Cerebellar cortex (tissue), 1 donor: ENCODE measurements at regions not wholly inside any gene's neighbourhood (a gene's known extent, or its start where the extent isn't known, plus 50 kb on each side); places are given as distances from the start of the nearest gene placed in this dataset.

Experiments
- DNase-seq: peaks from one replicate; pipeline ENCODE4 v3.0.0-alpha.2; 2015; ENCODE audit warnings: low spot score

GRCh38 chr6:126091466-126091865 is 105.1 kb downstream of the TRMT11 start:
- DNase-seq = no peak

GRCh38 chr6:126093108-126093507 is 106.8 kb downstream of the TRMT11 start:
- no peak for DNase-seq

- no peak for DNase-seq
These were observed 108.1 kb downstream of the TRMT11 start for GRCh38 chr6:126094411-126094810.

- no peak for DNase-seq
These were observed 114.0 kb downstream of the TRMT11 start for GRCh38 chr6:126100386-126100785.

DNA sequence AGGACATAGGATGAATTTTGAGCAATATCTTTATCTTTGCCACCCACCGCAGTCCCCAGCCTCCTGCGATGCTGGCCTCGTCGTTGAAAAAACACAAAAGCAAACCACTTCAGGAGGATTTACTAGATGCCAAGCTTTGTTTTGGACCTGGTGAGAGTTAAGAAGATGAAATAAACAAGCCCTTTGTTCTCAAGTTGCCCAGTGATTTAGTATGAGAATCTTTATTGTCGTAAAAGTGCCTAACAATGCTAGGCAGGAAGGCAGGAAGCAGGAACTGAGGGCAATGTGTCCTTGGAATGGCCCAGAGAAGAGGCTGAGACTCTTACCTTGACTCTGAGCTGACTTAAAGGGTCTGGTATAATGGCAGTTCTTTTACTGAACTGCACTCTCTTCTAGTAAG is 116.0 kb downstream of the TRMT11 start:
- no peak for DNase-seq

- DNase-seq = no peak
These were observed 117.7 kb downstream of the TRMT11 start for GRCh38 chr6:126103993-126104392.

- DNase-seq = no peak
These were observed 121.3 kb downstream of the TRMT11 start for GRCh38 chr6:126107475-126108166.

GRCh38 chr6:126110512-126111270 is 124.4 kb downstream of the TRMT11 start:
- DNase-seq = no peak

DNA sequence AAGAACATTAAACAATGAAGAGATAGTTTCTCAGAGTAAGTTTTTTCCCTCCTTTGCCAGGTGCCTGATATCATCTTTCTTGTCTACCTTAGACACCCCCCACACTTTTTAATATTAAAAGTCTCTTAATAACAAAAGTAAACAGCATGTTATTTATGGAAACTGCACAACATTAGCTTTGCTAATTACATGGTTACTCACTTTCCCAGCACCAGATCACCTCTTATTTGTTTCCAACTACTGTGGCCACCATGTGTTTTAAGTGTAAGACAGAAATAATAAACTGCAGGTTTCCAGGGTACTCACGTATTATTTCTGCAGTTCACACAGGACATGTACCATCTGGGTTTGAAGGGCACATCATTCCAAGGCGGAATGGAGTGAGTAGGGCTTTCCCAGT is 125.0 kb downstream of the TRMT11 start:
- no peak for DNase-seq

GRCh38 chr6:126112171-126112632 is 125.9 kb downstream of the TRMT11 start:
- DNase-seq = peak; percentile 9

DNA sequence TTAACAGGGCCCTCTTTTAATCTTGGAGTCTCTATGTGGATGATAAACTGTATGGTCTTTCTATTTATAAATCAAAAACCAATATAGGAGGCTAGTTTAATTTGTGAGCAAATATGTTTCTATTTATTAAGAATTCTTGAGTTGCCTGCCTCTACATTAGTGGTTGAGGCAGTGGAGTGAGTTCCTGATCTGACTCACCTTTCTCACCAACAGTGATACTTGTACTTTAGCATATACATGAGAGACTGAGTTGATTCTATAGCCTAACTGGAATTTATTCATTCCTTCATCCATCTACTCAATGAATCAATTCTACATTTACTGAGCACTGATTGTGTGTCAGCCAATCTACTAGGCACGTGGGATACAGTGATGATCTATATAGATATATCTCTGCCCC is 126.9 kb downstream of the TRMT11 start:
- no peak for DNase-seq

- no peak for DNase-seq
These were observed 130.9 kb downstream of the TRMT11 start for GRCh38 chr6:126117251-126117650.

GRCh38 chr6:126118058-126118755 is 131.9 kb downstream of the TRMT11 start:
- no peak for DNase-seq

DNA sequence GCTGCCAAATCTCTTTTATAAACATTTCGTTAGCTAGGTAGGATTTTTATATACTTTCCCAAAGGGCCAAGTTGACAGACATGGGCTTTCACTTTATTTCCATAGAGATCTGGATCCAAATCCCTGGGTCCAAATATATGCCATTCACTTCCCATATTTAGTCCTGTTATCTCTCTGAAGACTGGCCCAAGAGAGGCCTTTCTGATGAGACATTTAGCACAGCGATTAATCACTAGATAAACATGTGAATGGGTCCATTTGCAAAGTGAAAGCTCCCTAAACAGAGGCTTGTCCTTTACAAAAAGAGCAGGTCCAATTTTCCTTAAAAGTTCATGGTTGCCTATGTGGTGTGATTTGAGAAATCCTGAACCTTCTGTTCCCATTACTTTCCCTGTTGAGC is 132.6 kb downstream of the TRMT11 start:
- no peak for DNase-seq

GRCh38 chr6:126123226-126123625 is 136.9 kb downstream of the TRMT11 start:
- no peak for DNase-seq

DNA sequence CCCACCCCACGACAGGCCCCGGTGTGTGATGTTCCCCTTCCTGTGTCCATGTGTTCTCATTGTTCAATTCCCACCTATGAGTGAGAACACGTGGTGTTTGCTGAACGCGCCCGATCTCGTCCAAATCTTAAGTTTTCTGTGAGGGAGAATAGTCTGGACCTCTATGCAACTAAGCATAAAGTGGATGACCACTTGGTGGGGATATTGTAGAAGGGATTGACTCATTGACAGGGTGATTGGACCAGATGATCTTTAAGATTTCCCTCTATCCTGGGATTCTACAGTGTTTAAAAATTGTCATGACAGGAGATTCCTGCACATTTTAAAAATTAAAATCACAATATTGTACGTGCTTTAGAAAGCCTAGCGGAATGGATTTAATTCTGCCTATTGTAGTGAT is 141.3 kb downstream of the TRMT11 start:
- DNase-seq = no peak

DNA sequence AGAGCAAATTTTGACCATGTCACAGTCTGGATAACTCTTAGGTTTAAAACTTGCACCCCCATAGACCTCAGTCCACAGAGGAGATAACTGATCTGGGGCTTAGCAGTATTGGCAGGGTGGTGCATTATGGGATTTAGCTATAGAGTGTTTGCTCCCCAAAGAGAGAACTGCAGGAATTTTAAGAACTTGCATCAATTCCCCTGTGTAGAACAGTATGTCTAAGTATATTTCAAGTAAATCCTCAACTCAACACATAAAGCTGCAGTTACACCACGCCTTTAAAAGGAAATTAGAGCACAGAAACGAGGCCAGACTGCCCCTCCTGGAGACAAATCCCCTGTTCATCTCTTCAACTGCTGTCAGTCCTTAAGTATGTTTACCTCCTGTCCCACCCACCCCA is 144.9 kb downstream of the TRMT11 start:
- no peak for DNase-seq

GRCh38 chr6:126133984-126134383 is 147.6 kb downstream of the TRMT11 start:
- no peak for DNase-seq

DNA sequence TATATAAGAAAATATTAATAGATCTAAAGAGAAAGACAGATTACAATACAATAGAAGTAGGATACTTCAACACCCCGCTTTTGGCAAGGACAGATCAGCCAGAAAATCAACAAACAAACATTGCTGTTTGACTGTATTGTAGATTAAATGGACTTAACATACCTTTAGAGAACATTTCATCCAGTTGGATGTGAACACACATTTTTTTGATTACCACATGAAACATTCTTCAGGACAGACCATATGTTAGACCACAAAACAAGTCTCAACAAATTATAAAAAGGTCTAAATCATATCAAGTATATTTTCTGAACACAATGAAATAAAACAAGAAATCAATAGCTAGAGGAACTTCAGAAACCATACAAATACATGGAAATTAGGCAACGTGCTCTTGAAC is 148.2 kb downstream of the TRMT11 start:
- DNase-seq = no peak

DNA sequence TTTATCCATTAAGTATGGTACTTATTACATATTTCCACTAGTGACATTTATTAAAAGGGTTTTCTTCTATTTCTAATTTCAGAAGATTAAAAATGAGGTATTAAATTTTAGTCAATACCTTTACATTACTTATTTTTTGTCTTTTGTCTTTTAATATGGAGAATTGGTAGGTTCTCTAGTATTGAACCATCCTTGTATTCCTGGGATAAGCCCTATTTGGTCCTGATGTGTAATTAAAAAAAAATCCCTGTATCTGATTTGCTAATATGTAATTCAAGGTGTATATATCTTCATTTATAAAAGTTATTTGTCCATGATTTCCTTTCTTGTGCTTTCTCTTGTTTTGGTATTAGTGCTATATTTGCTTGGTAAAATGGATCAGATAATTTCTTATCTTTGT is 153.7 kb downstream of the TRMT11 start:
- DNase-seq = no peak

- DNase-seq = peak; percentile 5
These were observed 157.5 kb downstream of the TRMT11 start for GRCh38 chr6:126143761-126144251.

DNA sequence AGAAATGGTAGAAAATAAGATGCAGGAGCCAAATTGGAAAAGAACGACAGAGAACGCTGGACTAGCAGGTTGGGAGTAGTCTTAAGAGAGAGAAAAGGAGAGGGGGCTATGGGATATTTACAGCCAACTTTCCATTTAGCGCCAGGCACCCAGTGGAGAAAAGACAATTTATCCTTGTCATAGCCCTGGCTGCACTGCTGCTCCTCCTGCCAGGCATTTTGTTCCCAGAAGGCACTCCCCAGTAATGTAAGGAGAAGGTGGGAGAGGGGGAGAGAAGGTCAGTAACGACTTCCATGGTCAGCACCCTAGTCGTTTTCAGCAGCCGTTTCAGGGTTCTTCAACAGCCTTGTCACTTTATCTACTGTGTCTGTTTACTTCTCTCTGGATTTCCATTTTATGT is 159.0 kb downstream of the TRMT11 start:
- no peak for DNase-seq

GRCh38 chr6:126147291-126147815 is 161.0 kb downstream of the TRMT11 start:
- no peak for DNase-seq
